ENCODE measurements at regions not wholly inside any gene's neighbourhood (a gene's known extent, or its start where the extent isn't known, plus 50 kb on each side); places are given as distances from the start of the nearest gene placed in this dataset.

DNA sequence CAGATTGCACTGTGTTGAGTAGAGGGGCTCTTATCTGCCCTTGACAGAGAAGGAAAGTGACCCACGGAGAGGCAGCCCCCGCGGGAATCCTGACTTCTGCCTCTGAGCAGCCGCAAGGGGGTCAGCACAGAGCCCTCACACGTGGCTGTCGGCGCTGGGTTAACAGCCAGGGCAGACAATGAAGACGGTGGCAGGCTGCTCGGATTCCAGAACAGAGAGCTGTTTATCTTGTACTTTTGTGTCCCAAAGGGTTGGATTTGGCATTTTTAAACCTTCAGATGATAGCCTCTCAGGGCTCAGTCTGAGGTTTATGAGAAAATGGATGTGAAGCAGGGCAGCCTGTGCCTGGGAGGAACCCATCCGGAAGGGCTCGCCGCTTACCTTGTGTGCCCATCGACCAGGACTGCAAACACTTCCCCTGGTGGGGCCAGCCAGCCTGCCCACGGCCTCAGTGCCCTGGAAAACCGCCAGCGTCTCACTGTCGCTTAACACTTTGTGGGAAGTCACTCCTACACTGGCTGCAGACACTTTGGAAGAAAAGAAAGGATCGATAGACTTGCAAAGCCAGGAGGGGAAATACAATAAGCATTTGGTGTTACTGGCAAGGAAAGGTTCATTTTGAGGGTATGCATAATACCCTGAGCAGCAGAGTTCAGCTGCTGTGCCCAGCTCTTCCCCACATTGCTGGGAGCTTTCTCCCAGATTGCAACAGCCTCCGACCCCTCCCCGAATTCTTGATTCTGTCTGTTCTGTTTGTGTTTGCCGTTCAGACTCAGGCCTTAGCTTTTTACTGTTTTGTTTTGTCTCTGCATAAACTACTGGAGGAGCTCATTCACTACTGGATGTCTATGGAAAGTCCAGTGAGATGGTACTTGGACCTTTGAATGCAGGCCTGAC, 325.3 kb upstream of the MYT1L start:
- 19% methylated on average over 14 of the region's 21 CpGs for WGBS (ENCODE audit: insufficient coverage, low coverage, low lambda C conversion rate, missing lambda C conversion rate)
- no peaks in the 10 kb centered on the region for H3K9me3 ChIP-seq
- no peak overlapping the region for H3K27ac ChIP-seq
- TF ChIP-seq, protein P1, sequence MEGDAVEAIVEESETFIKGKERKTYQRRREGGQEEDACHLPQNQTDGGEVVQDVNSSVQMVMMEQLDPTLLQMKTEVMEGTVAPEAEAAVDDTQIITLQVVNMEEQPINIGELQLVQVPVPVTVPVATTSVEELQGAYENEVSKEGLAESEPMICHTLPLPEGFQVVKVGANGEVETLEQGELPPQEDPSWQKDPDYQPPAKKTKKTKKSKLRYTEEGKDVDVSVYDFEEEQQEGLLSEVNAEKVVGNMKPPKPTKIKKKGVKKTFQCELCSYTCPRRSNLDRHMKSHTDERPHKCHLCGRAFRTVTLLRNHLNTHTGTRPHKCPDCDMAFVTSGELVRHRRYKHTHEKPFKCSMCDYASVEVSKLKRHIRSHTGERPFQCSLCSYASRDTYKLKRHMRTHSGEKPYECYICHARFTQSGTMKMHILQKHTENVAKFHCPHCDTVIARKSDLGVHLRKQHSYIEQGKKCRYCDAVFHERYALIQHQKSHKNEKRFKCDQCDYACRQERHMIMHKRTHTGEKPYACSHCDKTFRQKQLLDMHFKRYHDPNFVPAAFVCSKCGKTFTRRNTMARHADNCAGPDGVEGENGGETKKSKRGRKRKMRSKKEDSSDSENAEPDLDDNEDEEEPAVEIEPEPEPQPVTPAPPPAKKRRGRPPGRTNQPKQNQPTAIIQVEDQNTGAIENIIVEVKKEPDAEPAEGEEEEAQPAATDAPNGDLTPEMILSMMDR (IDR thresholded peaks at IDR 0.05): no peak
- TF ChIP-seq POLR2A (IDR thresholded peaks at IDR 0.05): no peak
- no peaks in the 10 kb centered on the region for H3K27me3 ChIP-seq
- ATAC-seq: no peak
- H3K4me3 ChIP-seq: no peak overlapping the region
- no peak for DNase-seq
- H3K36me3 ChIP-seq: no peaks in the 10 kb centered on the region
- no peaks in the 10 kb centered on the region for H3K4me1 ChIP-seq
- intact Hi-C loops (cut with DNase I): no loop called here

DNA sequence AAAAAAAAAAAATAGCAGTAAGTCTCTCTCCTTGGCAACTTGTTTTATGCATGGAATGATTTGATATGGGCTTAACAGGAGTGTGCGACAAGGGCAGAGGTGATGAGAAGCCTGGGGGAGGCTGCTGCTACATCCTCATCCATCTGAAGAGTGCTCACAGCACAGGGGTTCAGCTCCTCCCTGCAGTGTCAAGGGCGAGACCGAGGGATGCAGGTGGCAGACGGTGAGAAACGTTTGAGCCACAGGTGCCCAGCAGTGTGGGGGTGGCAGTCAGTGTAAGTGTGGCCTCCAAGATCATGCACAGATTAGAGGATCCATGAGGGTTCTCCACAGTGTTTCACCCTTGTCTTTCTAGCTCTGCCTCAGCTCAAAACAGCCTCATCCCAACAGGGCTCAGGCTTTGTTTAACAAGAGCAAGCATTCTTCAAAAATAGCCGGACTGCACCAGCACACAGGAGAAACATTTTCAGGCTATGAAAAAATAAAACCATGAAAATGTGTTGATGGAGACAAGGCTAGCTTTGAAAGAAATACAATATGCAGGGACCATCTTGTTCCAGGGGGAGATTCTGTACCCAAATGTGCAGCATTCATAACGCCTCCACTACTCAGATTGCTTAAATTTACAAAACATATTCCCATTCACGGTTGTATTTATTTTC, 324.5 kb upstream of the MYT1L start:
- TF ChIP-seq, protein P1 (IDR thresholded peaks at IDR 0.05): no peak
- TF ChIP-seq POLR2A (IDR thresholded peaks at IDR 0.05): no peak
- no peak for DNase-seq
- no peaks in the 10 kb centered on the region for H3K36me3 ChIP-seq
- no peak for ATAC-seq
- intact Hi-C loops (cut with DNase I): no loop called here
- WGBS (ENCODE audit: insufficient coverage, low coverage, low lambda C conversion rate, missing lambda C conversion rate): 39% methylated on average over 7 of the region's 8 CpGs
- H3K27ac ChIP-seq: no peak overlapping the region
- no peaks in the 10 kb centered on the region for H3K27me3 ChIP-seq
- no peaks in the 10 kb centered on the region for H3K9me3 ChIP-seq
- no peaks in the 10 kb centered on the region for H3K4me1 ChIP-seq
- H3K4me3 ChIP-seq: no peak overlapping the region

DNA sequence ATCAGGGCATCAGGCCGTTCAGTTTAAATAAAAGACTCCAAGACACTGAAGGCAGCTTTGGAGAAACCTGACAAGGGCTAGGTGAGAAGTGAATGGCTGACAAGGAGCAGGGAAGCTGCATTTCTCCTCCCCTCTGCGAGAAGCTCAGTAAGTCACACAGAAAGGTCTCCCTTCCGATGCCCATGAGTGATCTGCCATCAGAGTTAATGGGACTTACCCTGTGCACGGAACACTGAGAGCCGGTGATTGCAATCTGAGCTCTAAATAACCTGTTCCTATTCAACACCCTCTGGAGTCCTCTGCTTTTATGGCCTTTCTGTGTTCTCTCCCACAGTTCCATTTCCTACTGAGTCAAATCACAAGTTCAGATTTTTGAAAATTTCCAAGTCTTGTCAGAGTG, 322.2 kb upstream of the MYT1L start:
- Histone ChIP-seq H3K9me3 (no peaks in the 10 kb centered on the region), H3K27me3 (no peaks in the 10 kb centered on the region), H3K36me3 (no peaks in the 10 kb centered on the region), H3K27ac (no peak overlapping the region), H3K4me1 (no peaks in the 10 kb centered on the region), H3K4me3 (no peak overlapping the region)
- TF ChIP-seq, protein P1 (IDR thresholded peaks at IDR 0.05): no peak
- TF ChIP-seq POLR2A (IDR thresholded peaks at IDR 0.05): no peak
- no peak for DNase-seq
- ATAC-seq: no peak
- WGBS (ENCODE audit: insufficient coverage, low coverage, low lambda C conversion rate, missing lambda C conversion rate): 60% methylated on average over 1 of the region's 5 CpGs
- intact Hi-C loops (cut with DNase I): no loop called here

DNA sequence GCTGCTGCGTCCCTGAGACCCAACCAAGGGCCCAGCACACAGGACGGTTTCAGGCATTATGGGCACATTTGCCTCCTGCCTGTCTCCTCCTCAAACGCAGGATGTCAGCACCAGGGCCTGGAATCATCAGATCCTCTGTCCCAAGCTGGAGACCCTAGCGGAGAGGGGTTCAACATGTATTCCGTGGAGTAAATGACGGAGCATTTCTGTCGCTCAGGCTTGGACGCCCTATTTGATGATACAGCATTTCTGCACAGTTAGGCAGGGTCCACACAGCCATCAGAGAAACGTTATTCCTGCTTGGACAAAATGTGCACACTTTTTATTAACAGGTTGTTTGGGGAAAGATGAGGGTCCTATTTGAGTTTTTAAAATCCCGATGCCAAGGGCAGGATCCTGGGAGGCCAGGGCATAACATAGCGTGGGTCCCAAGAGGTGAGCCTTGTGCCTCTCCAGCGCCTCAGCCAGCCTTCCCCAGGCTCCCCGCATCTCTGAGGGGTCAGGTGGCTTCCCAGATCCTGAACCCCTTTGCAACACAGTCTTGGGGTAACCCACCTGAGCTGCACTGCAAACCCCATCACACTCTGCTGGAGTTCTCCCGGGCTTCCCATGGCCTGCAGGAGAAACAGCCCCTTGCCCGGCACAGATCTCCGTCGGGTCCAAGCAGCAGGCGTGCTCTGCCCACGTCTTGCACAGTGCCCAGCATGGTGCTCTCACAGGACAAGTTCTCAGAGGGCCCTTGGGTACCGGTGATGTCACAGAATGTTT, 319.7 kb upstream of the MYT1L start:
- no peaks in the 10 kb centered on the region for H3K27me3 ChIP-seq
- no peaks in the 10 kb centered on the region for H3K36me3 ChIP-seq
- no peaks in the 10 kb centered on the region for H3K4me1 ChIP-seq
- no peaks in the 10 kb centered on the region for H3K9me3 ChIP-seq
- intact Hi-C loops (cut with DNase I): no loop called here
- 59% methylated on average over 6 of the region's 20 CpGs for WGBS (ENCODE audit: insufficient coverage, low coverage, low lambda C conversion rate, missing lambda C conversion rate)
- no peak overlapping the region for H3K27ac ChIP-seq
- ATAC-seq (no peak), DNase-seq (no peak)
- no peak overlapping the region for H3K4me3 ChIP-seq
- TF ChIP-seq, protein P1 (IDR thresholded peaks at IDR 0.05): no peak
- no peak for TF ChIP-seq POLR2A (IDR thresholded peaks at IDR 0.05)

Measured in right lobe of liver (tissue), 6 donors.